Cardiac muscle cell (in vitro differentiated cells and primary cell): ENCODE measurements at regions not wholly inside any gene's neighbourhood (a gene's known extent, or its start where the extent isn't known, plus 50 kb on each side); places are given as distances from the start of the nearest gene placed in this dataset.
"Not testable (repeated sequence)": the region's sequence is repeated elsewhere in the genome, so short reads cannot be mapped to it uniquely, and the experiment has no call there.

Source experiments
- DNase-seq, 2 donors: peaks; one replicate each; pipeline versions ENCODE4 v3.0.0 to v3.0.0-alpha.2; 2010 to 2017; ENCODE audit warnings: low read depth in 1 of 2, low spot score in 1 of 2
- H3K27ac ChIP-seq: fragments of 200-600 bp; sonication (generic); 2 replicates; pipeline ENCODE4 v1.5.1; 2016
- H3K27me3 ChIP-seq: fragments of 200-600 bp; sonication (generic); 2 replicates; pipeline ENCODE4 v1.6.0; 2016; ENCODE audit warnings: control low read depth
- H3K36me3 ChIP-seq: fragments of 200-600 bp; sonication (generic); 2 replicates; pipeline ENCODE4 v1.5.1; 2016; ENCODE audit warnings: control low read depth
- H3K4me1 ChIP-seq: fragments of 200-600 bp; sonication (generic); 2 replicates; pipeline ENCODE4 v1.8.1; 2017; ENCODE audit warnings: low read depth, mild to moderate bottlenecking, mixed run types
- H3K4me3 ChIP-seq: fragments of 200-600 bp; sonication (generic); 2 replicates; pipeline ENCODE4 v1.5.1; 2016; ENCODE audit warnings: mild to moderate bottlenecking
- H3K9me3 ChIP-seq: fragments of 200-600 bp; sonication (generic); 2 replicates; pipeline ENCODE4 v1.5.1; 2017; ENCODE audit warnings: low read depth, mild to moderate bottlenecking, control low read depth
- TF ChIP-seq, protein P1 (sequence below): IDR thresholded peaks from 2 replicates; pipeline ENCODE4 v1.5.1; 2012; ENCODE audit warnings: low read depth, mild to moderate bottlenecking, low read length

DNA sequence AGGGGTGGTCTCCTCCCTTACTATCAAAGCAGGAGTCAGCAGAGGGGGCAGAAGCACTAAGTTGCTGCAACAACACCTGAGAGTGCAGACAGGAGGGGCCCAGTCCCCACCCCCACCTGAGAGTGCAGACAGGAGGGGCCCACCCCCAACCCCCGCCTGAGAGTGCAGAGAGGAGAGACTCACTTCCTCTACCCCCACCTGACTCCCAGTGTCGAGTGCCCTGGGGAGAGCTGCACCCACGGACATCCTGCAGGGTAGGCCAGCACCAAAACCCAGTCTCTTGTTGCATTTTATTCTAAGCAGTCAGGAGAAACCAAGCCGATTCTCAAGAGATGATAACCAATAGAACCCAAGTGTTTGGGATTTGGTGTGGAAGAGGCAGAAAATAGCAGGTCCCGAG lies 78.4 kb downstream of the NAPG start:
- DNase-seq = no peak
- H3K36me3 ChIP-seq = no peaks in the 10 kb centered on the region

DNA sequence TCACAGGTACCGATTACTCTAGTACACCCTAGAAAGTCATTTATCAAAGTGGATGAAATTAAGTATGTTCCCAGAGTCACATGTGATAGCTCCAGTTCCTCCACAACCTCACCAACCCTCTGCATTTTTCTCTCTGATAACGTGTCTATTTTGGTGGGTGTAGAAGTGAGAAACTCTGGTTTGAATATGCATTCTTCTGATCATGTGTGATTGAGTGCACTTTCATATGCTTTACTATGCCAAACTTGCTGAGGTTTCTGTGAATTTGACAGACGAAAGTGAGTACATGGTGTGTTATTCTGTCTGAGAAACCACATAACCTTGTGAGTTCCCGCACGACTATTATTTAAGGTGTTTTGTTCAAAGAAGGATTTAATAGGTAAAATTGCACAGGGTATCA lies 81.1 kb downstream of the NAPG start:
- not testable (repeated sequence) for H3K4me3 ChIP-seq, H3K27ac ChIP-seq, H3K27me3 ChIP-seq, H3K4me1 ChIP-seq, DNase-seq, H3K36me3 ChIP-seq, H3K9me3 ChIP-seq

More for the DNA sequence above, 78.4 kb downstream of the NAPG start:
- Histone ChIP-seq H3K27me3 (no peaks in the 10 kb centered on the region), H3K27ac (no peak overlapping the region), H3K4me3 (no peak overlapping the region), H3K9me3 (no peaks in the 10 kb centered on the region), H3K4me1 (no peaks in the 10 kb centered on the region)
- TF ChIP-seq, protein P1, sequence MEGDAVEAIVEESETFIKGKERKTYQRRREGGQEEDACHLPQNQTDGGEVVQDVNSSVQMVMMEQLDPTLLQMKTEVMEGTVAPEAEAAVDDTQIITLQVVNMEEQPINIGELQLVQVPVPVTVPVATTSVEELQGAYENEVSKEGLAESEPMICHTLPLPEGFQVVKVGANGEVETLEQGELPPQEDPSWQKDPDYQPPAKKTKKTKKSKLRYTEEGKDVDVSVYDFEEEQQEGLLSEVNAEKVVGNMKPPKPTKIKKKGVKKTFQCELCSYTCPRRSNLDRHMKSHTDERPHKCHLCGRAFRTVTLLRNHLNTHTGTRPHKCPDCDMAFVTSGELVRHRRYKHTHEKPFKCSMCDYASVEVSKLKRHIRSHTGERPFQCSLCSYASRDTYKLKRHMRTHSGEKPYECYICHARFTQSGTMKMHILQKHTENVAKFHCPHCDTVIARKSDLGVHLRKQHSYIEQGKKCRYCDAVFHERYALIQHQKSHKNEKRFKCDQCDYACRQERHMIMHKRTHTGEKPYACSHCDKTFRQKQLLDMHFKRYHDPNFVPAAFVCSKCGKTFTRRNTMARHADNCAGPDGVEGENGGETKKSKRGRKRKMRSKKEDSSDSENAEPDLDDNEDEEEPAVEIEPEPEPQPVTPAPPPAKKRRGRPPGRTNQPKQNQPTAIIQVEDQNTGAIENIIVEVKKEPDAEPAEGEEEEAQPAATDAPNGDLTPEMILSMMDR = no peak

DNA sequence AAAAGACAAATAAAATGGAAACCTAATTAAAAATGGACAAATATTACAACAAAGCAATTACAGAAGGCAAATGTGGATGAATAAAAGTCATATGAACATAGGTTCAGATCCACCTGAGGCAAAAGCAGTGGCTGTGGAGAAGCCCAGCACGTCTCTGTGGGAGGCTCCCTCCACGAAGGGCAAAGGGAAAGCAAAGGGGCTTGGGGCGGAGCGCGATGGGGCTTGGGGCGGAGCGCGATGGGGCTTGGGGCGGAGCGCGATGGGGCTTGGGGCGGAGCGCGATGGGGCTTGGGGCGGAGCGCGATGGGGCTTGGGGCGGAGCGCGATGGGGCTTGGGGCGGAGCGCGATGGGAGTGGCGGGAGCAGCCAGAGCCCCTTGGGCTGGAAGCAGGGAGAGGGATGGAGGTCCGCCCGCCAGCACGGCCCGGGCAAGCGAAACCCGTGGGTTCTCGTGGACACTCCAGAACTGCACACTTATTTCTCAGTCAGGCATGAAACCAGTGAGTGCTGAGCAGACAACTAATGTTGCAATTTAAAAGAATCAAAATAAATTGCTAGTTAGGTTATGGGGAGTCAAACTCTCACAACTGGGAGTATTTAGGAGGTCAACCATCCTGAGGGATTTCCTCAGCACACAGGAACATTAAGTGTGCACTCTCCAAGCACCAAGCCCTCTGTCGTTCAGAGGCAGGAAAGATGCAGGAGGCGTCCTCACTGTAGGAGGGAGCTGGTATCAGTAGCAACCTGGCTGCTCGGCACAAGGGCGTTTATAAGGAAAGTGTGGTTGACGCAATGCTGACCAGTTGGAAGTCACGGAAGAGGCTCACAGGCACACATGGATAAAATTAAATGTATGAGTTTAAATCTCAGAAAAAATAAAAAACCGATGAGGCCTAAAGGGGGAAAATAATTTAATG lies 81.8 kb downstream of the NAPG start:
- H3K27ac ChIP-seq, H3K4me3 ChIP-seq, H3K9me3 ChIP-seq, H3K27me3 ChIP-seq, H3K4me1 ChIP-seq, DNase-seq, H3K36me3 ChIP-seq: not testable (repeated sequence)

DNA sequence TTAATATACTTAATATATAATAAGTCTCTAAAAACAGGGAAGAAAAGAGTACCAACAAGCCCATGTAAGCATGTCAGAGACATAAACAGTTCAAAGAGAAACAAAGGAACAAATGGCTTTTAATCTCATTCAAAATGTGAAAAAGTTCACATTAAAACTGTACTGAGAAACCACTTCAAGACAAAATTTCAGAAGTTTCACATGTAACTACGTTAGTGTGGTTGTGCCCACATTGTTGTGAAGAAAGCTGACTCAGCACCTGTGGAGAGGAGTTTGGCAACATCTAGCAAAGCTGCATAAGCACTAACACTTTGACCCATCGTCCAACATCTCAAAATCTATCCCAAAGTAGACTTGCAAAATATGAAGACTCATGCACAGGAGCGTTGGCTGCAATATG lies 82.6 kb downstream of the NAPG start:
- not testable (repeated sequence) for H3K9me3 ChIP-seq, H3K27me3 ChIP-seq, DNase-seq, H3K27ac ChIP-seq, H3K4me1 ChIP-seq, H3K4me3 ChIP-seq, H3K36me3 ChIP-seq

DNA sequence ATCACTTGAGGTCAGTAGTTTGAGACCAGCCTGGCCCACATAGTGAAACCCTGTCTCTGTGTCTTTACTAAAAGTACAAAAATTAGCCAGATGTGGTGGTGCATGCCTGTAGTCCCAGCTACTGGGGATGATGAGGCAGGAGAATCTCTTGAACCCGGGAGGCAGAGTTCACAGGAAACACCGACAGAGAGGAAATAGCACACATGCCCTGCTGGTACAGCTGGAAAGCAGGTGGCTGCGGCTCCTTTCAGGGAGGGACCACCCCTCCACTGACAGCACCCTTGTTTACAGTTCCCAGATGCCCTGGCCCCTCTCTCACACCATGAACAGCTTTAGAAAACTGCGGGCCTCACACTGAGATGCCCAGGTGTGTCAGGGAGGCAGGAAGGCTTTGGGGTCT lies 83.2 kb downstream of the NAPG start:
- DNase-seq, H3K4me1 ChIP-seq, H3K27me3 ChIP-seq, H3K27ac ChIP-seq, H3K4me3 ChIP-seq, H3K9me3 ChIP-seq, H3K36me3 ChIP-seq: not testable (repeated sequence)

DNA sequence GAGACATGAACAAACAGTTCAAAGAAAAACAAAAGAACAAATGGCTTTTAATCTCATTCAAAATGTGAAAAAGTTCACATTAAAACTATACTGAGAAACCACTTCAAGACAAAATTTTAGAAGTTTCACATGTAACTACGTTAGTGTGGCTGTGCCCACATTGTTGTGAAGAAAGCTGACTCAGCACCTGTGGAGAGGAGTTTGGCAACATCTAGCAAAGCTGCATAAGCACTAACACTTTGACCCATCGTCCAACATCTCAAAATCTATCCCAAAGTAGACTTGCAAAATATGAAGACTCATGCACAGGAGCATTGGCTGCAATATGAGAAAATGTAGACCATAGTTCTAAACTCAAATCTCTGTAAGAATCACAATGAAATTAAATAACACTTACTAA lies 87.4 kb downstream of the NAPG start:
- not testable (repeated sequence) for H3K4me1 ChIP-seq, H3K27ac ChIP-seq, H3K36me3 ChIP-seq, H3K9me3 ChIP-seq, H3K4me3 ChIP-seq, H3K27me3 ChIP-seq, DNase-seq

DNA sequence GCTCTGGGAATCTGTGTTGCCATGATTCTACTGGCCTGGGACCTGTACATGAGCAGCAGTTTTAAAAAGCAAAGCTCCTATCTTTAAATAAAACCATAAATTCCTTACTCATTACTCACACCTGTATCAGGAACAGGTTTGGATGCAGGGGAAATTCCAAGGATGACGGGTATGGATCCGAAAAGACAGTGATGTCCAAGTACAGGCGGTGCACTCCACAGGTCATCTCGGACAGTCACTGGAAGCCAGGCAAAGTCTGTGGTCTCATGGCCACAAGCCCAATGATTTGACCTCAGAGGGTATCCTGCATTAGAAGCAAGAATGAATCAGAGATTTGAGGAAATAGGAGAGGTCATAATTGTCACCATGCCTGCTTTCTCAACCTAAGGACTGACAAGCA lies 90.9 kb downstream of the NAPG start:
- not testable (repeated sequence) for H3K27ac ChIP-seq, H3K4me3 ChIP-seq, H3K27me3 ChIP-seq, H3K4me1 ChIP-seq, H3K36me3 ChIP-seq, H3K9me3 ChIP-seq
- DNase-seq = peak in 1 of 2 donors; percentile 9

DNA sequence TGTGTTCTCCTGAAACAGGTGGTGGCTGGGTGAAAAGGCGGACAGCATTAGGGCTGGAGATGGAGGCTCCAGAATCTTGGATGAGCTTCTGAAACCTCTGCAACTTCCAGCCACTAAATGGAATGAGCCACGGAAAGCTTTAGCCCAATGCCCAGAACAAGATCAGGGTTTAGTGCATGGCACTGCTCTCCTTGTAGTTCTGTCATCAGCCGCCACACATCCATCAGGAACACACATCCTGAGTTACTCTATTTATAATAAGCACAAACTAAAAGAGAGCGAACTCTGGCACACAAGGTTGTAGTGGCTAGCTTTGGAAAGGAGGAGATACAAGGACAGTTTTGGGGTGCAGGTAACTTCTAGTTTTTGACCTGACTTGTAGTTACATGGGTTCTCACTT lies 93.0 kb downstream of the NAPG start:
- not testable (repeated sequence) for H3K4me3 ChIP-seq, H3K27ac ChIP-seq, H3K9me3 ChIP-seq, H3K36me3 ChIP-seq, H3K27me3 ChIP-seq, H3K4me1 ChIP-seq, DNase-seq

DNA sequence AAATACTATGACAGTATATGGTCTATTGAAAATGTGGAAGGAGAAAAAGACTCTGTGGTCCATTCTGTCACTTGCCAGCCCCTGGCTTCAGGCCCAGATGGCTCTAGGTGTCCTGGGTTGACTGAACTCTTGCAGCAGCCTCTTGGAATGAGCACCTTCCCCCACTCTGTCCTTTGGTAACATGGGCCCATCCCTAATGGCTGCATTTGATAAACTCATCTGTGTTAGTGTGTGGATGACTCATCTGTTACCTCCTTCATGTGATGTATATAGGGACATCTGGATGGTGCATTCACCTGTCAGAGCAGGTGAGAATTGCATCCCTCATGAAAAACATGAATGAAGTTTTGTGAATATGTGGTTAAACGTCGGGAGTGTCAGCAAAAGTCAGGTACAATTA lies 93.5 kb downstream of the NAPG start:
- DNase-seq, H3K9me3 ChIP-seq, H3K27ac ChIP-seq, H3K36me3 ChIP-seq, H3K27me3 ChIP-seq, H3K4me1 ChIP-seq, H3K4me3 ChIP-seq: not testable (repeated sequence)

DNA sequence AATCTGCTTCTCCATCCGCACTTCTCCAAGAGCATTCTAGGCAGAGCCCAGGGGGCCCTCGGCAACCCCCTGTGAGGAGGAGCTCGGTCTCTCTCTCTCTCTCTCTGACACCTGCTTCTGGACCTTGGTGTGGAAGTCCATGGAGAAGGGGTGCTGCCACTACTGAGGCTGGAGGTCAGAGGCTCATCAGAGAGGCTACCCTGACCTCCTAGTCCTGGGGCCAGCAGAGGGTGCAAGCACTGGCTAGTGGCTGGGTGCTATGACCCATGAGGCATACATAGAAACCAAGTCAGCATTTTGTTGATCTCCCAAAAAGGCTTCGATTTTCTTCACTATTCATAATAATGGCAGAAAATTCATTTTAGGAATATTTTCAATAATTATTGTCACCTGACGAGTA lies 94.0 kb downstream of the NAPG start:
- not testable (repeated sequence) for DNase-seq, H3K4me1 ChIP-seq, H3K4me3 ChIP-seq, H3K36me3 ChIP-seq, H3K27me3 ChIP-seq, H3K27ac ChIP-seq, H3K9me3 ChIP-seq
